Smooth muscle cell (in vitro differentiated cells): ENCODE measurements at regions not wholly inside any gene's neighbourhood (a gene's known extent, or its start where the extent isn't known, plus 50 kb on each side); places are given as distances from the start of the nearest gene placed in this dataset.

Source experiments
- DNase-seq: peaks from one replicate; lab custom pipeline; 2025; ENCODE audit not compliant: unreplicated experiment; lab: John Stamatoyannopoulos, UW
- H2AFZ ChIP-seq: fragments of 200-600 bp; sonication (generic); 2 replicates; pipeline ENCODE4 v1.6.0; 2016; ENCODE audit warnings: antibody characterized with exemption, low read depth, mild to moderate bottlenecking
- H3F3A ChIP-seq: fragments of 200-600 bp; sonication (generic); 2 replicates; pipeline ENCODE4 v1.6.0; 2017; ENCODE audit warnings: antibody characterized with exemption, low read depth
- H3K27ac ChIP-seq: fragments of 200-600 bp; sonication (generic); 2 replicates; pipeline ENCODE4 v1.5.1; 2016; ENCODE audit warnings: low read depth, mild to moderate bottlenecking
- H3K27me3 ChIP-seq: fragments of 200-600 bp; sonication (generic); 2 replicates; pipeline ENCODE4 v1.6.1; 2016; ENCODE audit warnings: low read depth, mild to moderate bottlenecking
- H3K36me3 ChIP-seq: fragments of 200-600 bp; sonication (generic); 2 replicates; pipeline ENCODE4 v1.5.1; 2016; ENCODE audit warnings: low read depth
- H3K4me1 ChIP-seq: fragments of 200-600 bp; sonication (generic); 2 replicates; pipeline ENCODE4 v1.5.1; 2016; ENCODE audit warnings: low read depth
- H3K4me2 ChIP-seq: fragments of 200-600 bp; sonication (generic); 2 replicates; pipeline ENCODE4 v1.6.0; 2016; ENCODE audit warnings: mild to moderate bottlenecking
- H3K4me3 ChIP-seq: fragments of 200-600 bp; sonication (generic); 2 replicates; pipeline ENCODE4 v1.5.1; 2016; ENCODE audit warnings: mild to moderate bottlenecking
- H3K79me2 ChIP-seq: fragments of 200-600 bp; sonication (generic); 2 replicates; pipeline ENCODE4 v1.6.0; 2016; ENCODE audit warnings: low read depth, mild to moderate bottlenecking
- H3K9ac ChIP-seq: fragments of 200-600 bp; sonication (generic); 2 replicates; pipeline ENCODE4 v1.6.0; 2016; ENCODE audit warnings: low read depth
- H3K9me3 ChIP-seq: fragments of 200-600 bp; sonication (generic); replicated peaks from 2 replicates; pipeline ENCODE4 v1.5.1; 2016; ENCODE audit warnings: low read depth
- H4K20me1 ChIP-seq: fragments of 200-600 bp; sonication (generic); 2 replicates; pipeline ENCODE4 v1.6.0; 2016; ENCODE audit warnings: low read depth
- WGBS: methylation state at CpG from one replicate; pipeline ENCODE4 v1.1.7; 2016; ENCODE audit warnings: low lambda C conversion rate; 5-methylcytosine and 5-hydroxymethylcytosine counted together
- TF ChIP-seq, protein P1 (sequence below): fragments of 200-600 bp; sonication (generic); IDR thresholded peaks from 2 replicates; pipeline ENCODE4 v1.5.1; 2017; ENCODE audit warnings: borderline replicate concordance, mild to moderate bottlenecking, antibody characterized with exemption; ENCODE audit not compliant: insufficient read depth, poor library complexity, severe bottlenecking

- no peak for DNase-seq
- Histone ChIP-seq H3F3A (no peaks in the 10 kb centered on the region), H3K27ac (peak overlapping the region; percentile 1), H3K4me3 (no peak overlapping the region), H3K9me3 (no peaks in the 10 kb centered on the region), H3K4me1 (peaks cover 6% of the 10 kb centered on the region), H3K4me2 (peak overlapping the region; percentile 1), H3K36me3 (no peaks in the 10 kb centered on the region), H3K9ac (no peak overlapping the region), H3K79me2 (no peaks in the 10 kb centered on the region), H2AFZ (peak overlapping the region; percentile 37), H3K27me3 (no peaks in the 10 kb centered on the region), H4K20me1 (no peaks in the 10 kb centered on the region)
- TF ChIP-seq, protein P1, sequence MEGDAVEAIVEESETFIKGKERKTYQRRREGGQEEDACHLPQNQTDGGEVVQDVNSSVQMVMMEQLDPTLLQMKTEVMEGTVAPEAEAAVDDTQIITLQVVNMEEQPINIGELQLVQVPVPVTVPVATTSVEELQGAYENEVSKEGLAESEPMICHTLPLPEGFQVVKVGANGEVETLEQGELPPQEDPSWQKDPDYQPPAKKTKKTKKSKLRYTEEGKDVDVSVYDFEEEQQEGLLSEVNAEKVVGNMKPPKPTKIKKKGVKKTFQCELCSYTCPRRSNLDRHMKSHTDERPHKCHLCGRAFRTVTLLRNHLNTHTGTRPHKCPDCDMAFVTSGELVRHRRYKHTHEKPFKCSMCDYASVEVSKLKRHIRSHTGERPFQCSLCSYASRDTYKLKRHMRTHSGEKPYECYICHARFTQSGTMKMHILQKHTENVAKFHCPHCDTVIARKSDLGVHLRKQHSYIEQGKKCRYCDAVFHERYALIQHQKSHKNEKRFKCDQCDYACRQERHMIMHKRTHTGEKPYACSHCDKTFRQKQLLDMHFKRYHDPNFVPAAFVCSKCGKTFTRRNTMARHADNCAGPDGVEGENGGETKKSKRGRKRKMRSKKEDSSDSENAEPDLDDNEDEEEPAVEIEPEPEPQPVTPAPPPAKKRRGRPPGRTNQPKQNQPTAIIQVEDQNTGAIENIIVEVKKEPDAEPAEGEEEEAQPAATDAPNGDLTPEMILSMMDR = no peak
- WGBS = 76% methylated on average over 1 of the region's 1 CpG
Measured at GRCh38 chr14:80315681-80316080, 104.4 kb upstream of the DIO2 start.

DNA sequence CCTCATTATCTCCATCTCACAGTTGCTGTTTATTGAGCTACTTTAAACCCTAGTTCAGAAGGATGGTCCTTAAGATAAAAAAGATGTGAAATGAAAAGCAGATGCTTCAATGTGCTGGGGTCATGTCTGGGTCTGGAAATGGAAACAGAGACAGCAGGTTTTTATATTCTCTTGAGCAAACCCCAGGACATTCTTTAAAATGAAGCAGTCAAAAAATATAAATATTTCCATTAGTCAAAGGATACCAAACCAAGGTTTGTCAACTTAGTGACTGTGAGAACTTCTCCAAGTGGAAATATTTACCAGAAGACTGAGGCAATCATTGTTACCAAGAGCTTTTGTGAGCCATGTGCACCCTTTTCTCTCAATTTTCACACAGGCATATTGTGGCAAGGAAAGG lies 102.5 kb upstream of the DIO2 start:
- H3K9me3 ChIP-seq = no peaks in the 10 kb centered on the region
- DNase-seq = no peak
- H3K27me3 ChIP-seq = no peaks in the 10 kb centered on the region
- H3K36me3 ChIP-seq = no peaks in the 10 kb centered on the region
- H3F3A ChIP-seq = no peaks in the 10 kb centered on the region
- no peaks in the 10 kb centered on the region for H4K20me1 ChIP-seq
- H3K27ac ChIP-seq = no peak overlapping the region
- no peak overlapping the region for H3K9ac ChIP-seq
- no peak overlapping the region for H3K4me3 ChIP-seq
- H3K79me2 ChIP-seq = no peaks in the 10 kb centered on the region
- no peak overlapping the region for H3K4me2 ChIP-seq
- no peak overlapping the region for H2AFZ ChIP-seq
- H3K4me1 ChIP-seq = peaks cover 6% of the 10 kb centered on the region
- TF ChIP-seq, protein P1 = no peak

DNA sequence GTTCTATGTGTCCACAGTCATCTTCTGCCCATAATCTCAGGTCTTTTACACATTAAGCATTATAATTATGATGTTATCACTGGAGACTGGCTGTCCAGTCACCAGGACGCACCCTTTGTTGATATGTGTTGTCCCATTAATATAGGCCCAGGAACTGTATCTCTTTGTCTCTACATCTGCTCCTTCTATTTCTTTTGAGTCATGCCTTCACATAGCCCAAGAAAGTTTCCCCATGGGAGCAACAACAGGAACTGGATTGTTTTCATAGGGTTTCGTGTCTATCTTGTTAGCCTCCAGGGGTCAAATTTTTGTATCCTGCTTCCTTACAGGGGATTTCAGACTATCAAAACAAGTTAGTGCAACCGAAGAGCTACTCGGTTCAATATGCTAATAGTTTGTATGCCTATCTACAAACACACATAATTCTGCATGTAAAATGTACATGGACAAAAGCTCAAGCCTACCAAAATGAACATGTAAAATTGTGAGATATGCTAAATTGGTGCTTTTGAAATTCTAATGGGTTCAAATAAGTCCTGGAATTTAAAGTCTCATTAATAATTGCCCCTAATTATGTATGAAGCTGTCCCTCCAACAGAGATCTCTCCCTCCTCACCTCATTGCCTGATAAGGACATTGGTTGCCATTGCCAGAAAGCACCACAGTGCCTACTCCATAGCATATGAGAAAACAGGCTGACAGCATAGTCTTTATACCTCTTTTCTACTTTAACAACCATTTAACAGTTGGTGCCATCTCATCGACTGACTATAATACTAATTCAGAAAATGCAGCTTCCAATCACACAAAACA lies 99.8 kb upstream of the DIO2 start:
- Histone ChIP-seq H3K36me3 (no peaks in the 10 kb centered on the region), H3K79me2 (no peaks in the 10 kb centered on the region), H2AFZ (no peak overlapping the region), H4K20me1 (no peaks in the 10 kb centered on the region), H3K9me3 (no peaks in the 10 kb centered on the region), H3K27me3 (no peaks in the 10 kb centered on the region), H3K4me1 (peaks cover 6% of the 10 kb centered on the region), H3K27ac (no peak overlapping the region), H3K4me3 (no peak overlapping the region), H3F3A (no peaks in the 10 kb centered on the region), H3K9ac (no peak overlapping the region), H3K4me2 (no peak overlapping the region)
- WGBS = 79% methylated on average over 5 of the region's 5 CpGs
- TF ChIP-seq, protein P1 = no peak
- DNase-seq = no peak

DNA sequence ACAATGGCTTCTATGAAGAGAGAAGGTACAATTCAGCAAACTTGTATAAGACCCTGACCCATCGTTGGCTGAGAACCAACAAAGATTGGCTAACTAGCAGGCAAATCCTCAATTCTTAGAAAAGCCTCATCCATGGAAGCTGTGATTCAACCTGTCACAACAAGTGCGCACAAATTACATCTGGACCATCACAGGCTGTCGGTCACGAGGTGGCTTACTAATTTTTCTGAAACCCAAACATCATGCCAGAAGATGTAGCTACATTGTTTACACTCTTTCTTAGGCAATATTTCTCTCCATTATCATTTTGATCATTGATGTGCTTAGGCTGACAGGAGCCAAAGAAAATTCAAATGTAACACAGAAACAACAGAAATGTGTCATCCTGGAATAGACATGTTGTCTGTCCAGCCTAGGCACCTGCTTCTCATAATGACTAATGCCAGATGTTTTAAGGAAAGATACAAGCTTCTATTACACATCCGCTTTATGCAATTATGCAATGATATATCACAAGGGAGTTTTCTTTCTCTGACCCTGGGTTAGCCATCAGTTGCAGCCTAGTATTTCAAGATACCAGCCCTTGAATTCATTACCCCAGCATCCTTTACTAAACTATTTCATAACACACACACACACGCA lies 92.9 kb upstream of the DIO2 start:
- TF ChIP-seq, protein P1 = no peak
- H3F3A ChIP-seq = no peaks in the 10 kb centered on the region
- no peaks in the 10 kb centered on the region for H3K27me3 ChIP-seq
- no peak overlapping the region for H2AFZ ChIP-seq
- no peaks in the 10 kb centered on the region for H3K4me1 ChIP-seq
- H3K4me3 ChIP-seq = no peak overlapping the region
- WGBS = 87% methylated on average over 6 of the region's 6 CpGs
- no peak for DNase-seq
- no peaks in the 10 kb centered on the region for H3K9me3 ChIP-seq
- H3K79me2 ChIP-seq = no peaks in the 10 kb centered on the region
- H3K9ac ChIP-seq = no peak overlapping the region
- no peak overlapping the region for H3K27ac ChIP-seq
- no peak overlapping the region for H3K4me2 ChIP-seq
- no peaks in the 10 kb centered on the region for H3K36me3 ChIP-seq
- H4K20me1 ChIP-seq = no peaks in the 10 kb centered on the region
